OCI-M1 (cell line): ENCODE measurements at regions not wholly inside any gene's neighbourhood (a gene's known extent, or its start where the extent isn't known, plus 50 kb on each side); places are given as distances from the start of the nearest gene placed in this dataset.
A peak's percentile ranks its signal among the peaks of the same experiment; 100 is the strongest.
"Not testable (repeated sequence)": the region's sequence is repeated elsewhere in the genome, so short reads cannot be mapped to it uniquely, and the experiment has no call there.

Experiments used
- DNase-seq: peaks from one replicate; lab custom pipeline; 2025; lab: John Stamatoyannopoulos, UW

DNA sequence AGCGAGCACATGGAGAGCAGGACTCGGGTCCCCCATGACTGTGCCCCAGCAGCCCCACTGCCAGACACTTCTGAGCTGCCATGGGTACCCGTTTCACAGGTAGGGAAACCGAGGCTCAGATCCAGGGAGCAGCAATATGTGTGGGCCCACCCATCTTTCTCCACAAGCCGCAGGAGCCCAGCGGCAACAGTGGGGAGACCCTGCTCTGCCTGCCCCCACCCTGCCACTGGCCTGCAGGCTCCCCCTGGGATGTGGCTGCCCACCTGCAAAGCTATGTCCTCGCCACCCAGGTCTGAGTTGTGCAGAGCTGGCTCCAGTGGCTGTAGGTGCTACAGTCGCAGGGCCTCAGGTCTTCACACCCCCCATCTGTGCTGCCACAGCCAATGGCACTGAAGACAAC is 50.6 kb upstream of the C1QTNF9B start:
- DNase-seq: no peak

DNA sequence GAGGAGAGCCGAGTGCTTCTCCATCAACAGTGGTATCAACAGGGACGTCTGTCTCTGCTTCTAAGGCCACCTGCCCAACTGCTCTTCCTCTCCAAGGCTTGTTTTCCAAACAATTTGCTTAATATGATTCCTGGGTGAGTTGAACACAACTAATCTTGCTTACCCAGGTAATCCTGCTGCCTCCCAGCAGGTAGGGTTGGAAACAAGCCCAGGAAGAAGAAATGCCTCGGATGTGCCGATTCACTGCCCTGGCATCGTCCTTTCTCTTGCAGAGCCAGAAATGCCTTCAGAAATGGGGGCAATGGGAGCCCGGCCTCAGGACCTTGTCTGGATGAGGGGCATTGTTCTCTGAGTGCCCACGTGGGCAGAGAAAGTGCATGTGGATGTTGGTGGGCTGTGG is 51.9 kb upstream of the C1QTNF9B start:
- no peak for DNase-seq

- DNase-seq: no peak
Observed at GRCh38 chr13:23949736-23950135, 52.4 kb upstream of the C1QTNF9B start.

- DNase-seq: no peak
Observed at GRCh38 chr13:23950736-23951510, 53.6 kb upstream of the C1QTNF9B start.

DNA sequence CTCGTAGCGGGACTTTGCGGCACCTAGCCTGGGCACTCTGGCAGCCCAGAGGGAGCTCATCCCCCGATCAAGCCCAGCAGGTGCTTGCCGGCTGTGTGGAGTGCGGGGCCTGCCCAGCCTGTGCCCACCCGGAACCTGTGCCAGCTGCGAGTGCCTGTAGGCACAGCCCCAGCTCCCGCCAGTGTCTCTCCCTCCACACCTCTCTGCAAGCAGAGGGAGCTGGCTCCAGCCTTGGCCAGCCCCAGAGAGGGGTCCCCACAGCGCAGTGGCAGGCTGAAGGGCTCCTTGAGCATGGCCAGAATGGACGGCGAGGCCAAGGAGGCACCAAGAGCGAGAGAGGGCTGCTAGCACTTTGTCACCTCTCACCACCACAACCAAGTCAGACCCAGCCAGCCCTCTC is 55.5 kb upstream of the C1QTNF9B start:
- DNase-seq: no peak

DNA sequence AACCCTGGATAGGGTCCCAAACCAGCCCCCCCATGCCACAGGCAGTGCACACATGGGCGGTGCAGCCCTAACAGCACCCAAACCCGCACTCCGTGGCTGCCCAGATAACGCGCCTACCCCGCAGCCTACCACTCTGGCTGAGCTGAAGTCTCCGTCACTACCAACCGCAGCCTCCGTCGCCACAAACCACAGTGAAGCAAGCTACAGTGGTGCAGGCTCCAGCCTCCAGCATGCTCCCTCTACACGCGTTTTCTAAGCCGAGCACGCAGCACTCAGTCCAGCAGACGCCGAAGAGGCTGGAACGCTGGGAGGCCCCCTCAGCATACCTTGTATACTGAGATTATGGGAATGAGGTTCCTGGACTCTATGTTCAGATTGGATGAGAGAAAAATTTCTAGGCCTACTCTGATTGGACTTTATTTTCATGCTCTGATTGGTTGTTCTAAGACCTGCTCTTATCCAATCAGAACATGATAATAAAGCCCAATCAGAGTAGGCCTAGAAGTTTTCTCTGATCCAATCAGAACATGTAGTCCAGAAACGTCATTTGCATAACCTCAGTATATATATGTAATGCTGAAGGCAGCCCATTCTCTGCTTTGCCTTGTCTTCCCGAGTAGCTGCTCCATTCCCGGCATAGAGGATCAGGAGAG is 56.7 kb upstream of the C1QTNF9B start:
- DNase-seq: no peak

DNA sequence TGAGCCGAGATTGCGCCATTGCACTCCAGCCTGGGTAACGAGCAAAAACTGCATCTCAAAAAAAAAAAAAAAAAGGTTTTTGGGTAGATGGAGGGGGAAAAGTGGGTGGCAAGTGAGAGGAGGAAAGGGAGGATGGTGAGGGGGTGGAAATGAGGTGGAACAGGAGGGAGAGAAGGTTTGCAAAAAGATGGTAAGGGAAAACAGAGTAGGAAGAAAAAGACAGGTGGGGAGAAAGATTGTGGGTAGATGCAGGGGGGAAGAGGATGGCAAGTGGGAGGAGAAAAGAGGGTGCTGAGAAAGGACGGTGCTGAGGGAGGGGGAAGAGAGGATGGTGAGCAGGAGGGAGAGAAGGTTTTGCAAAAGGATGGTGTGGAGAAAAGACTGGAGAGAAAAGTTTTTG is 57.8 kb upstream of the C1QTNF9B start:
- no peak for DNase-seq

- DNase-seq: no peak
Observed at GRCh38 chr13:23956106-23956505, 58.8 kb upstream of the C1QTNF9B start.

DNA sequence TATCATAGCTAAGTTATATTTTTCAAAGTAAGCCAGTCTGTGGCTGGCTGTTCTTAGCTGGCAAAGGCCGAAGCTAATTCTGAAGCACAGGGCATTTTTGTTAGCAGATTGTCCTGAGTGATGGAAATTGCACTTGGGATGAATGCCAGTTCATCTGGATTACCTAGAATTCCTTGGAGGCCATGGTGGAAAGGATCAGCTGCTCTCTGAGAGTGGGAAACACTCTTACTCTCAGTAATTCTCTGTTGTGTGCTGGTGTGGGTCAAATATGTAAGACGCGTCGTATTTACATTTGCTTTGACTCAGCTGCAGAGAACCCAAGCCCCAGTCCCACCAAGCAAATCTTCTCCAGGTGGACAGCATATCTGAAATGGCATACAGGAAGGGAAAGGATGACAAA is 60.7 kb upstream of the C1QTNF9B start:
- no peak for DNase-seq

DNA sequence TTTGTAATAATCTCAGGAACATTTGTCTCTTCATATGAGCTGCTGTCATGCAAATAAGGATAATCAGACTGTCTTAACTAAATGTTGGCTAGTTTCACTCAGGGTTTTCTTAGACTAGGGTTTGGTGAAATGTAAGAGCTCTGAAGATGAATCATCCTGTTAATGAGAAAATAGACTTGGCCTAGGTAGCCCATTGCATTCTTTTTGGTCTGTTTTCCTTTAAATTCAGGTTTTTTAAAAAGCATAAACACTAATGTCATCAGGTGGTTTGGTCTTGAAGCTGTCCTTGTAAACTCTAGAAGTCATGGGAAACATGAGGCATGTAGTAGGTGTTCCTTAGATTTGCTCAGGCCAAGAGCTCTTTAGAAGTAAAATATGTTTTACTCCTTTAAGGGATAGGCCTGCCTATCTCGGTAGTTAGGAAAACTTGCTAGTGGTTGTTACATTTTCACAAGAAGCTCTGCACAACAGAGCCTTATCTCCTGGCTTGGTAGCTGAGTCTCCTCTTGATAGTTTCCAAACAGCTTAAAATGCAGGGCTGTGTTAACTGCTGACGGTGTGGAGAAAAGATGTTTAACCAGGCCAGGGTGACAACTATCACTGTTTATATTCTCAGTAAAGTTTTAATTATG is 62.0 kb upstream of the C1QTNF9B start:
- no peak for DNase-seq

GRCh38 chr13:23960566-23961156 is 63.4 kb upstream of the C1QTNF9B start:
- DNase-seq: peak; percentile 42

DNA sequence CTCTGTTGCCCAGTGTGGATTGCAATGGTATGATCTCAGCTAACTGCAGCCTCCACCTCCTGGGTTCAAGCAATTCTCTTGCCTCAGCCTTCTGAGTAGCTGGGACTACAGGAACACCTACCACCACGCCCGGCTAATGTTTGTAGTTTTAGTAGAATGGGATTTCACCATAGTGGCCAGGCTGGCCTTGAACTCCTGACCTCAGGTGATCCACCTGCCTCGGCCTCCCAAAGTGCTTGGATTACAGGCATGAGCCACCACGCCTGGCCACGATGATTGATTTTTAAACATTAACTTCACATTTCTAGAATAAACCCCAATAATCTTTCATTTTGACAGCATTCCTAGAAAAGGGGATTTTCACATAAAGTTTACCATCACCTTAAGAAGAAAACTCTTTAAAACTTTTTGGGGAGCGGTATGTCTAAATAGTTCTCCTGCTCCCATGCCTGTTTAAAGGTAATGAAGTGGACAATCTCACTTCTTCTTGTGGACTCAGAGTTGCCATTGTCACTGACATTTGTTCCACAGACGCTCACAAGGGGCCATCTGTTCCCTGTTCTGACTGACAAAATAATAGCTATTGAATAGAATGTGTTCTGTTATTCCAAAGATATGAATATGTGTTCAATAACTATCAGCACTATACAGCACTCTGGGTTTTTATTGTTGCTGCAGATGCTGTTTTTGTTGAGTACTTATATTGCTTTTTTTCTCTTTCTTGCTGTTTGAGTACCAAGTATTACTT is 66.1 kb upstream of the C1QTNF9B start:
- no peak for DNase-seq

GRCh38 chr13:23963947-23964346 is 66.6 kb upstream of the C1QTNF9B start:
- DNase-seq: no peak

GRCh38 chr13:23965346-23965745 is 68.0 kb upstream of the C1QTNF9B start:
- no peak for DNase-seq

DNA sequence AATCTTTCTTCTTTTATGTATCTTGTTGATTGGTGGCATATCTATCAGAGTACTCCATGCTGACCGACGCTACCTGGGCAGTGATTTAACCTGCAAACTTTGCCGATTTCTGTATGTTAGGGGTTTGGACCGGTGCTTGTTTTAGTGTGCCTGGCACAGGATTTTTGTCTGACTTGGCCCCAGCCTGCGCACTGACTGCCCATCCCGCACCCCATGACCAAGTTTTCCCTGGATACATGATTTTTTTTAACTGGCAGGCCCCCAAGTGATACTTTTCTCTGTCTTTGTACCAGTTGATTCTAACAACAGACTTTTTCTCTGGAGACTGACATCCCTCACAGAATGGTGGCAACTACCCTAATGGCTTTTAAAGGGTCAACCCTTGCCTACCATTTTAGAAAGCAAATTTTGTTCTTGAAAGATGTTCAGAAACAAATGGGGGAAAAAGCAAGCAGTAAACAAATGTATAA is 69.0 kb upstream of the C1QTNF9B start:
- DNase-seq: no peak

- peak; percentile 47 for DNase-seq
Observed at GRCh38 chr13:23966691-23967615, 69.7 kb upstream of the C1QTNF9B start.

GRCh38 chr13:23967792-23968191 is 70.5 kb upstream of the C1QTNF9B start:
- not testable (repeated sequence) for DNase-seq

DNA sequence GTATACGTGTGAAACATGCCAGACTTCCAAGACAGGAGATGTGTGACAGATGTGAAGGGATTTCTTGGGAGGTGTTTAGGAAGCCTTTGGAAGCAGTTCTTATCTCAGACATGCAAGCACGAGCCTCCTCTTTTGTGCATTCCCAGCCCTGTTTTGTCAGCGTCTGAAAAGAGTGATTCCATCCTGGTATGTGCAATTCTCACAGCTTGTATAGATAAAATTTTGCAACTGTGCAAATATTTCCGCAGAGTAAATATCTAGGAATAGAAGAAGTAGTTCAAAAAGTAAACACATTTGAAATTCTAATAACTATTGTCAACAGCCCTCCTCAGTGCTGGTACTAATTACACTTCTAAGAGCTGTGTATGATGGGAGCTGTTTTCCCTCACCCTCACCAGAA is 72.3 kb upstream of the C1QTNF9B start:
- DNase-seq: no peak

- DNase-seq: peak; percentile 22
Observed at GRCh38 chr13:23979361-23980159, 82.3 kb upstream of the C1QTNF9B start.

- peak; percentile 43 for DNase-seq
Observed at GRCh38 chr13:23980160-23980551, 82.9 kb upstream of the C1QTNF9B start.
